RWPE2 (cell line): ENCODE measurements at regions not wholly inside any gene's neighbourhood (a gene's known extent, or its start where the extent isn't known, plus 50 kb on each side); places are given as distances from the start of the nearest gene placed in this dataset.
A peak's percentile ranks its signal among the peaks of the same experiment; 100 is the strongest.

Experiments
- ATAC-seq: fragments of 200-7000 bp; cut with Tn5 transposase; 3 replicates; pipeline ENCODE4 v1.9.1; 2021; ENCODE audit warnings: low read depth
- DNase-seq: peaks from one replicate; pipeline ENCODE4 v3.0.0-alpha.2; 2020; ENCODE audit warnings: low spot score
- H3K27ac ChIP-seq: fragments of 450-650 bp; 2 replicates; pipeline ENCODE4 v1.5.1; 2017; ENCODE audit warnings: mild to moderate bottlenecking; ENCODE audit not compliant: poor library complexity, severe bottlenecking
- H3K27me3 ChIP-seq: fragments of 250-450 bp; sonication (Bioruptor Pico); 2 replicates; pipeline ENCODE4 v1.5.1; 2021; ENCODE audit warnings: mild to moderate bottlenecking, moderate library complexity; ENCODE audit not compliant: insufficient read depth, poor library complexity, severe bottlenecking
- H3K36me3 ChIP-seq: fragments of 250-450 bp; sonication (Bioruptor Pico); 2 replicates; pipeline ENCODE4 v1.5.1; 2020; ENCODE audit warnings: low read depth, mild to moderate bottlenecking, moderate library complexity
- H3K4me1 ChIP-seq: fragments of 250-450 bp; sonication (Bioruptor Pico); 2 replicates; pipeline ENCODE4 v1.5.1; 2021; ENCODE audit warnings: mild to moderate bottlenecking, moderate library complexity; ENCODE audit not compliant: insufficient read depth, poor library complexity, severe bottlenecking
- H3K4me3 ChIP-seq: fragments of 250-450 bp; sonication (Bioruptor Pico); 2 replicates; pipeline ENCODE4 v1.5.1; 2021; ENCODE audit warnings: mild to moderate bottlenecking, moderate library complexity; ENCODE audit not compliant: severe bottlenecking
- H3K9me3 ChIP-seq: fragments of 250-450 bp; sonication (Bioruptor Pico); 2 replicates; pipeline ENCODE4 v1.5.1; 2021; ENCODE audit warnings: mild to moderate bottlenecking, moderate library complexity; ENCODE audit not compliant: severe bottlenecking
- TF ChIP-seq, protein P1 (sequence below): fragments of 450-650 bp; IDR thresholded peaks from one replicate; pipeline ENCODE4 v1.5.1; 2017; ENCODE audit warnings: mild to moderate bottlenecking, moderate library complexity; ENCODE audit not compliant: poor library complexity, severe bottlenecking

- TF ChIP-seq, protein P1, sequence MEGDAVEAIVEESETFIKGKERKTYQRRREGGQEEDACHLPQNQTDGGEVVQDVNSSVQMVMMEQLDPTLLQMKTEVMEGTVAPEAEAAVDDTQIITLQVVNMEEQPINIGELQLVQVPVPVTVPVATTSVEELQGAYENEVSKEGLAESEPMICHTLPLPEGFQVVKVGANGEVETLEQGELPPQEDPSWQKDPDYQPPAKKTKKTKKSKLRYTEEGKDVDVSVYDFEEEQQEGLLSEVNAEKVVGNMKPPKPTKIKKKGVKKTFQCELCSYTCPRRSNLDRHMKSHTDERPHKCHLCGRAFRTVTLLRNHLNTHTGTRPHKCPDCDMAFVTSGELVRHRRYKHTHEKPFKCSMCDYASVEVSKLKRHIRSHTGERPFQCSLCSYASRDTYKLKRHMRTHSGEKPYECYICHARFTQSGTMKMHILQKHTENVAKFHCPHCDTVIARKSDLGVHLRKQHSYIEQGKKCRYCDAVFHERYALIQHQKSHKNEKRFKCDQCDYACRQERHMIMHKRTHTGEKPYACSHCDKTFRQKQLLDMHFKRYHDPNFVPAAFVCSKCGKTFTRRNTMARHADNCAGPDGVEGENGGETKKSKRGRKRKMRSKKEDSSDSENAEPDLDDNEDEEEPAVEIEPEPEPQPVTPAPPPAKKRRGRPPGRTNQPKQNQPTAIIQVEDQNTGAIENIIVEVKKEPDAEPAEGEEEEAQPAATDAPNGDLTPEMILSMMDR: no peak
- no peak for ATAC-seq
- Histone ChIP-seq H3K4me1 (no peaks in the 10 kb centered on the region), H3K9me3 (peaks cover 1% of the 10 kb centered on the region), H3K36me3 (no peaks in the 10 kb centered on the region), H3K27ac (no peak overlapping the region), H3K4me3 (no peak overlapping the region), H3K27me3 (no peaks in the 10 kb centered on the region)
- no peak for DNase-seq
Measured at GRCh38 chr7:145183069-145183468, 347.2 kb upstream of the TPK1 start.

GRCh38 chr7:145175366-145175765, 339.5 kb upstream of the TPK1 start:
- TF ChIP-seq, protein P1: no peak
- ATAC-seq (no peak), DNase-seq (no peak)
- Histone ChIP-seq H3K4me3 (no peak overlapping the region), H3K9me3 (no peaks in the 10 kb centered on the region), H3K36me3 (no peaks in the 10 kb centered on the region), H3K27me3 (no peaks in the 10 kb centered on the region), H3K27ac (no peak overlapping the region), H3K4me1 (no peaks in the 10 kb centered on the region)

GRCh38 chr7:145169908-145170307, 334.1 kb upstream of the TPK1 start:
- DNase-seq: no peak
- Histone ChIP-seq H3K4me3 (no peak overlapping the region), H3K36me3 (no peaks in the 10 kb centered on the region), H3K4me1 (no peaks in the 10 kb centered on the region), H3K9me3 (no peaks in the 10 kb centered on the region), H3K27ac (no peak overlapping the region), H3K27me3 (peaks cover 3% of the 10 kb centered on the region)
- no peak for ATAC-seq
- TF ChIP-seq, protein P1: peak; percentile 33

GRCh38 chr7:145168879-145169278, 333.0 kb upstream of the TPK1 start:
- H3K4me3 ChIP-seq: no peak overlapping the region
- no peak for DNase-seq

GRCh38 chr7:145168427-145168826, 332.6 kb upstream of the TPK1 start:
- TF ChIP-seq, protein P1: no peak
- Histone ChIP-seq H3K36me3 (no peaks in the 10 kb centered on the region), H3K9me3 (no peaks in the 10 kb centered on the region), H3K4me3 (no peak overlapping the region), H3K27me3 (peaks cover 3% of the 10 kb centered on the region), H3K4me1 (no peaks in the 10 kb centered on the region), H3K27ac (no peak overlapping the region)
- no peak for ATAC-seq
- DNase-seq: no peak

More at GRCh38 chr7:145168879-145169278, 333.0 kb upstream of the TPK1 start:
- H3K27me3 ChIP-seq: peaks cover 3% of the 10 kb centered on the region
- H3K4me1 ChIP-seq: no peaks in the 10 kb centered on the region
- no peaks in the 10 kb centered on the region for H3K36me3 ChIP-seq
- H3K9me3 ChIP-seq: no peaks in the 10 kb centered on the region
- no peak overlapping the region for H3K27ac ChIP-seq
- no peak for ATAC-seq
- TF ChIP-seq, protein P1: no peak
